Osteoblast (primary cell): ENCODE measurements at regions not wholly inside any gene's neighbourhood (a gene's known extent, or its start where the extent isn't known, plus 50 kb on each side); places are given as distances from the start of the nearest gene placed in this dataset.

Experiments
- DNase-seq: peaks from one replicate; pipeline ENCODE4 v3.0.0; 2011; ENCODE audit warnings: low spot score, mixed read lengths; ENCODE audit not compliant: insufficient read length; ENCODE audit errors: missing footprints
- H2AFZ ChIP-seq: 2 replicates; pipeline ENCODE4 v1.6.0; 2011; ENCODE audit warnings: mild to moderate bottlenecking, low read length
- H3K27ac ChIP-seq: 2 replicates; pipeline ENCODE4 v1.5.1; 2011; ENCODE audit warnings: mild to moderate bottlenecking, low read depth, low read length, moderate library complexity
- H3K27me3 ChIP-seq: 2 replicates; pipeline ENCODE4 v1.6.0; 2012; ENCODE audit warnings: mild to moderate bottlenecking, control low read depth, inconsistent platforms, low read length, moderate library complexity; ENCODE audit not compliant: insufficient read depth
- H3K36me3 ChIP-seq: 2 replicates; pipeline ENCODE4 v1.5.1; 2011; ENCODE audit warnings: mild to moderate bottlenecking, low read length, control low read depth, moderate library complexity; ENCODE audit not compliant: insufficient read depth
- H3K4me1 ChIP-seq: 2 replicates; pipeline ENCODE4 v1.5.1; 2011; ENCODE audit warnings: mild to moderate bottlenecking, low read length, control low read depth, moderate library complexity; ENCODE audit not compliant: insufficient read depth
- H3K4me2 ChIP-seq: 2 replicates; pipeline ENCODE4 v1.6.0; 2011; ENCODE audit warnings: mild to moderate bottlenecking, low read length; ENCODE audit not compliant: insufficient read depth
- H3K4me3 ChIP-seq: fragments of 200-600 bp; sonication (generic); 3 replicates; pipeline ENCODE4 v1.5.1; 2012; ENCODE audit warnings: mild to moderate bottlenecking, low read length, inconsistent platforms; ENCODE audit not compliant: insufficient read depth
- H3K79me2 ChIP-seq: 2 replicates; pipeline ENCODE4 v1.6.0; 2012; ENCODE audit warnings: mild to moderate bottlenecking, low read length, control low read depth, inconsistent platforms; ENCODE audit not compliant: insufficient read depth
- H3K9me3 ChIP-seq: 2 replicates; pipeline ENCODE4 v1.5.1; 2011; ENCODE audit warnings: low read depth, low read length, control low read depth
- H4K20me1 ChIP-seq: 2 replicates; pipeline ENCODE4 v1.6.0; 2012; ENCODE audit warnings: mild to moderate bottlenecking, low read length, control low read depth; ENCODE audit not compliant: insufficient read depth
- TF ChIP-seq, protein P1 (sequence below): IDR thresholded peaks from 2 replicates; pipeline ENCODE4 v1.5.1; 2011; ENCODE audit warnings: mild to moderate bottlenecking, low read depth, low read length, moderate library complexity; ENCODE audit errors: extremely low read depth

DNA sequence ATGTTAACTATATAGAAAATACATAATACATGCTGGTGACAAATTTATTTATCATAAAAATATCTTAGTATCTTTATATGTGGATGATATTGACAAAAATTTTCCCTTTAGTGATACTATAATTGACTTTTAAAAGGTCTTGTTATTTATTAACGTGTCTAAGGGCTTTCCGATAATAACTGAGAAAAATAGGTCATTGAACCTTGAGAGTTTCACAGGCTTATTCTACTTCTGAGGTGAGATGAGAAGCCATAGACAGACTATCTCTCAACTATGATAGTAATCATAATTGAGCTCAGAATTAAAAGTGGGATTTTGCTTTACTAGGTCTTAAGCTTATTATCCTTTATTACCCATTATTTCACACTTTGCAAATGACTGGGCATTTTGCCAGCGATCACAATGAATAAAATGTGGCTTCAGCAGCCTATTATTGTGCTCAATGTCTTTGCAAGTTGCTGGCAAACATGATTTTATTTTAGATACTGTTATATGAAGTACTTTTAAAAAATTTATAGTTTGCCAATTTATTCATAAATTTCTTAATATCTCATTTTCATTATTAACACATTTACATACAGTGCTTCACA is 574.5 kb downstream of the ZWINT start:
- H4K20me1 ChIP-seq = no peaks in the 10 kb centered on the region
- no peaks in the 10 kb centered on the region for H3K4me1 ChIP-seq
- no peak for DNase-seq
- no peaks in the 10 kb centered on the region for H3K27me3 ChIP-seq
- no peak overlapping the region for H3K4me3 ChIP-seq
- TF ChIP-seq, protein P1, sequence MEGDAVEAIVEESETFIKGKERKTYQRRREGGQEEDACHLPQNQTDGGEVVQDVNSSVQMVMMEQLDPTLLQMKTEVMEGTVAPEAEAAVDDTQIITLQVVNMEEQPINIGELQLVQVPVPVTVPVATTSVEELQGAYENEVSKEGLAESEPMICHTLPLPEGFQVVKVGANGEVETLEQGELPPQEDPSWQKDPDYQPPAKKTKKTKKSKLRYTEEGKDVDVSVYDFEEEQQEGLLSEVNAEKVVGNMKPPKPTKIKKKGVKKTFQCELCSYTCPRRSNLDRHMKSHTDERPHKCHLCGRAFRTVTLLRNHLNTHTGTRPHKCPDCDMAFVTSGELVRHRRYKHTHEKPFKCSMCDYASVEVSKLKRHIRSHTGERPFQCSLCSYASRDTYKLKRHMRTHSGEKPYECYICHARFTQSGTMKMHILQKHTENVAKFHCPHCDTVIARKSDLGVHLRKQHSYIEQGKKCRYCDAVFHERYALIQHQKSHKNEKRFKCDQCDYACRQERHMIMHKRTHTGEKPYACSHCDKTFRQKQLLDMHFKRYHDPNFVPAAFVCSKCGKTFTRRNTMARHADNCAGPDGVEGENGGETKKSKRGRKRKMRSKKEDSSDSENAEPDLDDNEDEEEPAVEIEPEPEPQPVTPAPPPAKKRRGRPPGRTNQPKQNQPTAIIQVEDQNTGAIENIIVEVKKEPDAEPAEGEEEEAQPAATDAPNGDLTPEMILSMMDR = no peak
- no peak overlapping the region for H2AFZ ChIP-seq
- no peak overlapping the region for H3K4me2 ChIP-seq
- no peak overlapping the region for H3K27ac ChIP-seq
- no peaks in the 10 kb centered on the region for H3K9me3 ChIP-seq
- no peaks in the 10 kb centered on the region for H3K36me3 ChIP-seq
- no peaks in the 10 kb centered on the region for H3K79me2 ChIP-seq

DNA sequence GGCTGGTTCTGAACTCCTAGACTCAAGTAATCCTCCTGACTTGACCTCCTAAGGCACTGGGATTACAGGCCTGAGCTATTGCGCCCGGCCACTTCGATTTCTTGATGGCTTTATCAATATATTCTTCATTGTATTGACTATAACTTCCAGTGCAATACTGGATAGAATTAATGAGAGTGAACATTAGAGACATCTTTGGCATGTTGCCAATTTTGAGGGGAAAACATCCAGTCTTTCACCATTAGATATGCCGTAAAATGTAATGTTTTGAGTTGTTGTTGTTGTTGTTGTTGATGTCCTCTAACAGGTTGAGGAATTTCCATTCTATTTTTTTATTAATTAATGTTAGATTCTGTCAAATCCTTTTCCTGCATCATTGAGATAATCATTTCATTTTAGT is 578.9 kb downstream of the ZWINT start:
- no peaks in the 10 kb centered on the region for H3K9me3 ChIP-seq
- no peak overlapping the region for H3K27ac ChIP-seq
- no peak overlapping the region for H2AFZ ChIP-seq
- no peaks in the 10 kb centered on the region for H3K4me1 ChIP-seq
- H3K36me3 ChIP-seq = no peaks in the 10 kb centered on the region
- H3K79me2 ChIP-seq = no peaks in the 10 kb centered on the region
- DNase-seq = no peak
- H4K20me1 ChIP-seq = no peaks in the 10 kb centered on the region
- no peak overlapping the region for H3K4me2 ChIP-seq
- TF ChIP-seq, protein P1 = no peak
- no peak overlapping the region for H3K4me3 ChIP-seq
- no peaks in the 10 kb centered on the region for H3K27me3 ChIP-seq

DNA sequence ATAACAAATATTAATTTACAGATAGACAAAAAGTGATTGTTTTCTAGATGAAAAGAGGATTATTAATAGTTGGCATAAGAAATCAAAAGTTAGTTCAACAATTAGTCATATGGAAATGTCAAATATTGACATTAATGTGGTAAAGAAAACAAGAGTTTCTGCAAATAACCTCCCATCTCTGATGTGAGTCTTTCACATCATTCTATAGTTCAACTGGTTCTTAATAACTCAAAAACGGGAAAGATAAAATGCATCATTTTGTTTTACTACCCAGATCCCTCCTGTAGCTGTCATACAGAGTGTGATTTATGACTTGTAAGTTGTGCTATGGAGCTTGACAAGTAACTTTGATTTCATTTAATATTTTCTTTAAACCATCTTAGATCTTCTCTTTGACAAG is 594.8 kb downstream of the ZWINT start:
- no peaks in the 10 kb centered on the region for H3K36me3 ChIP-seq
- no peak overlapping the region for H3K27ac ChIP-seq
- H2AFZ ChIP-seq = no peak overlapping the region
- H3K4me3 ChIP-seq = no peak overlapping the region
- no peaks in the 10 kb centered on the region for H4K20me1 ChIP-seq
- H3K27me3 ChIP-seq = no peaks in the 10 kb centered on the region
- no peaks in the 10 kb centered on the region for H3K9me3 ChIP-seq
- no peak for DNase-seq
- no peaks in the 10 kb centered on the region for H3K79me2 ChIP-seq
- no peaks in the 10 kb centered on the region for H3K4me1 ChIP-seq
- no peak overlapping the region for H3K4me2 ChIP-seq
- TF ChIP-seq, protein P1 = no peak

DNA sequence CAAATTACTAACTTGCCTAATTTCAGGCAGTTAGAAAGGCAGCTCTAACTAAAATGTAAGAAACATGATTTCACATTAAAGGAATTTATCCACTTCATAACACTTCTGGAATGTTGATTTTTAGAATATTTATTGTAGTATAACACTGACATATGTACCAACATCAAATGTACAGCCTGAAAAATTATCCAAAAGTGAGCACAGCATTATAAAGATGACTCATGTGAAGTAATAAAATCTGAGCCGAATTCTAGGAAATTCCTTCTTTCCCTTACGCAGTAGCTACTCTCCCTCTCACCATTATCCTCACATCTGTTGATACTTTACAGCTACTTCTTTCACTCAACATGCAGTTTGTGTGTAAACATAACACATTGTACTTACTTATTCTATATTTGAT is 610.6 kb downstream of the ZWINT start:
- H3K4me1 ChIP-seq = no peaks in the 10 kb centered on the region
- H3K4me2 ChIP-seq = no peak overlapping the region
- H3K79me2 ChIP-seq = no peaks in the 10 kb centered on the region
- no peaks in the 10 kb centered on the region for H3K9me3 ChIP-seq
- TF ChIP-seq, protein P1 = no peak
- no peak overlapping the region for H3K27ac ChIP-seq
- H3K36me3 ChIP-seq = no peaks in the 10 kb centered on the region
- no peak for DNase-seq
- no peaks in the 10 kb centered on the region for H3K27me3 ChIP-seq
- H3K4me3 ChIP-seq = no peak overlapping the region
- no peaks in the 10 kb centered on the region for H4K20me1 ChIP-seq
- H2AFZ ChIP-seq = no peak overlapping the region
